Neural cell (in vitro differentiated cells): ENCODE measurements at regions not wholly inside any gene's neighbourhood (a gene's known extent, or its start where the extent isn't known, plus 50 kb on each side); places are given as distances from the start of the nearest gene placed in this dataset.

Experiments used
- H2AFZ ChIP-seq: fragments of 200-600, 300-800 bp; sonication (generic), shearing (Covaris generic); 2 replicates; pipeline ENCODE4 v1.6.0; 2014; ENCODE audit warnings: low read depth, mild to moderate bottlenecking, antibody characterized with exemption, low read length, moderate library complexity
- H3F3A ChIP-seq: fragments of 200-600 bp; shearing (Covaris generic); 2 replicates; pipeline ENCODE4 v1.6.1; 2016; ENCODE audit warnings: mild to moderate bottlenecking, moderate library complexity, mixed read lengths, antibody characterized with exemption, low read length; ENCODE audit not compliant: insufficient read depth, poor library complexity, severe bottlenecking
- H3K27ac ChIP-seq: fragments of 200-600, 300-800 bp; sonication (generic), shearing (Covaris generic); 2 replicates; pipeline ENCODE4 v1.5.1; 2014; ENCODE audit warnings: mild to moderate bottlenecking, low read length, moderate library complexity
- H3K27me3 ChIP-seq: fragments of 300-800, 200-600 bp; sonication (generic), shearing (Covaris generic); 2 replicates; pipeline ENCODE4 v1.6.0; 2014; ENCODE audit warnings: mild to moderate bottlenecking, low read depth, low read length, moderate library complexity; ENCODE audit not compliant: insufficient read depth
- H3K36me3 ChIP-seq: fragments of 300-800, 200-600 bp; sonication (generic), shearing (Covaris generic); 2 replicates; pipeline ENCODE4 v1.5.1; 2014; ENCODE audit warnings: mild to moderate bottlenecking, antibody characterized with exemption, low read length, moderate library complexity; ENCODE audit not compliant: insufficient read depth
- H3K4me2 ChIP-seq: fragments of 300-800, 200-600 bp; sonication (generic), shearing (Covaris generic); 2 replicates; pipeline ENCODE4 v1.6.0; 2014; ENCODE audit warnings: mild to moderate bottlenecking, low read length
- H3K4me3 ChIP-seq: fragments of 300-800, 200-600 bp; sonication (generic), shearing (Covaris generic); 2 replicates; pipeline ENCODE4 v1.5.1; 2014; ENCODE audit warnings: mild to moderate bottlenecking, low read length, moderate library complexity
- H3K79me2 ChIP-seq: fragments of 200-600 bp; shearing (Covaris generic); replicated peaks from 2 replicates; pipeline ENCODE4 v1.6.0; 2014; ENCODE audit warnings: mild to moderate bottlenecking, low read length, moderate library complexity; ENCODE audit not compliant: insufficient read depth
- H3K9ac ChIP-seq: fragments of 300-800, 200-600 bp; sonication (generic), shearing (Covaris generic); 2 replicates; pipeline ENCODE4 v1.6.1; 2016; ENCODE audit warnings: mild to moderate bottlenecking, low read length, mixed read lengths
- H3K9me2 ChIP-seq: fragments of 200-600 bp; shearing (Covaris generic); 2 replicates; pipeline ENCODE4 v1.6.1; 2016; ENCODE audit warnings: mild to moderate bottlenecking, low read length, mixed read lengths; ENCODE audit not compliant: insufficient read depth
- H3K9me3 ChIP-seq: fragments of 200-600, 300-800 bp; sonication (generic), shearing (Covaris generic); 2 replicates; pipeline ENCODE4 v1.6.1; 2016; ENCODE audit warnings: mild to moderate bottlenecking, mixed run types, low read length, moderate library complexity, mixed read lengths
- H4K20me1 ChIP-seq: fragments of 200-600 bp; shearing (Covaris generic); 2 replicates; pipeline ENCODE4 v1.6.1; 2016; ENCODE audit warnings: mild to moderate bottlenecking, mixed run types; ENCODE audit not compliant: insufficient read depth
- EP300 ChIP-seq: fragments of 450-650 bp; conservative IDR thresholded peaks from 2 replicates; pipeline ENCODE4 v1.6.1; 2014; ENCODE audit warnings: antibody characterized with exemption, mild to moderate bottlenecking, moderate library complexity; ENCODE audit not compliant: poor library complexity, severe bottlenecking
- EZH2 ChIP-seq: fragments of 200-600, 300-800 bp; shearing (Covaris generic), sonication (generic); IDR thresholded peaks from 2 replicates; pipeline ENCODE4 v1.6.1; 2014; ENCODE audit warnings: antibody characterized with exemption, low read length, borderline replicate concordance, mild to moderate bottlenecking; ENCODE audit not compliant: insufficient read depth, poor library complexity, severe bottlenecking
- MXI1 ChIP-seq: fragments of 450-650 bp; conservative IDR thresholded peaks from 2 replicates; pipeline ENCODE4 v1.6.1; 2014; ENCODE audit warnings: antibody characterized with exemption, mild to moderate bottlenecking; ENCODE audit not compliant: poor library complexity, severe bottlenecking
- POLR2AphosphoS5 ChIP-seq: IDR thresholded peaks from 2 replicates; pipeline ENCODE4 v1.6.1; 2012
- RAD21 ChIP-seq: fragments of 450-650 bp; conservative IDR thresholded peaks from 2 replicates; pipeline ENCODE4 v1.6.1; 2014; ENCODE audit warnings: antibody characterized with exemption, mild to moderate bottlenecking, moderate library complexity
- SMC3 ChIP-seq: fragments of 450-650 bp; conservative IDR thresholded peaks from 2 replicates; pipeline ENCODE4 v1.6.1; 2014; ENCODE audit warnings: antibody characterized with exemption, mild to moderate bottlenecking, moderate library complexity; ENCODE audit not compliant: poor library complexity
- TAF1 ChIP-seq: IDR thresholded peaks from 2 replicates; pipeline ENCODE4 v1.6.1; 2012; ENCODE audit warnings: low read depth
- TF ChIP-seq, protein P1 (sequence below): fragments of 450-650 bp; IDR thresholded peaks from 2 replicates; pipeline ENCODE4 v1.5.1; 2014; ENCODE audit warnings: antibody characterized with exemption, mild to moderate bottlenecking, moderate library complexity; ENCODE audit not compliant: poor library complexity, severe bottlenecking
- TF ChIP-seq, protein P2 (sequence below): IDR thresholded peaks from 2 replicates; pipeline ENCODE4 v1.6.1; 2012; ENCODE audit warnings: borderline replicate concordance

DNA sequence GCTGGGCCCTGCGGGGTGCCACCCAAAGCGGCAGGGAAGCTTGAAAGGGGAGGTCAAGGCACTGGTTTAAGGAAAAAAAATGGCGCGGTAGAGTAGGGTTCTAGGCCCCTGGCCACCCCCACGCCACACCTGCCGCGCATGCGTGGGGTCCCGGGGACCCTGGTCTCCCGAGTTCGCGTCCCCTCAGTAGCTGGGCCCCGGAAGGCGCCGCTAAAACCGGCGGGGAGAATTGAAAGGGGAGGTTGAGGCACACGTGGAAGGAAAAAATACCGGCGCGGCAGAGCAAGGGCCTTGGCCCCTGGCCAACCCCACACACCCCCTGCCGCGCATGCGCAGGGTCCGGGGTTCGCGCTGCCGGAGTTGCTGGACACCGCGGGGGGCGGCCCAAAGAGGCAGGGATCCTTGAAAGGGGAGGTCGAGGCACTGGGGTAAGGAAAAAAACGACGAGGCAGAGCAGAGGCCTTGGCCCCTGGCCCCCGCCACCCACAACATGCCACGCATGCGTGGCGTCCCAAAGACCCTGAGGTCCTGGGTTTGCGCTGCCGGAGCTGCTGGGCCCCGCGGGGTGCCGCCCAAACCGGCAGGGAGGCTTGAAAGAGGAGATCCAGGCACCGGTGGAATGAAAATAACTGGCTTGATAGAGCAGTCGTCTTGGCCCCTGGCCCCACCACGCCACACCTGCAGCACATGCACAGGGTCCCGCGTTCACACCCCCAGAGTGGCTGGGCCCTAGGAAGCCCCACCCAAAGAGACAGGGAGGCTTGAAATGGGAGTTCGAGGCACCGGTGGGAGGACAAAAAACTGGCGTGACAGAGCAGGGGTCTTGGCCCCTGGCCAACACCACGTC, 314.5 kb downstream of the ALG10 start:
- Histone ChIP-seq H3K27me3 (no peaks in the 10 kb centered on the region), H3K9me3 (peaks cover 17% of the 10 kb centered on the region), H3F3A (no peaks in the 10 kb centered on the region), H3K9me2 (no peaks in the 10 kb centered on the region), H4K20me1 (no peaks in the 10 kb centered on the region), H3K79me2 (no peaks in the 10 kb centered on the region), H3K36me3 (no peaks in the 10 kb centered on the region), H2AFZ (no peak overlapping the region), H3K4me2 (no peak overlapping the region), H3K4me3 (no peak overlapping the region), H3K9ac (no peak overlapping the region), H3K27ac (no peak overlapping the region)
- TF ChIP-seq EZH2 (no peak), MXI1 (no peak), EP300 (no peak), POLR2AphosphoS5 (no peak)

DNA sequence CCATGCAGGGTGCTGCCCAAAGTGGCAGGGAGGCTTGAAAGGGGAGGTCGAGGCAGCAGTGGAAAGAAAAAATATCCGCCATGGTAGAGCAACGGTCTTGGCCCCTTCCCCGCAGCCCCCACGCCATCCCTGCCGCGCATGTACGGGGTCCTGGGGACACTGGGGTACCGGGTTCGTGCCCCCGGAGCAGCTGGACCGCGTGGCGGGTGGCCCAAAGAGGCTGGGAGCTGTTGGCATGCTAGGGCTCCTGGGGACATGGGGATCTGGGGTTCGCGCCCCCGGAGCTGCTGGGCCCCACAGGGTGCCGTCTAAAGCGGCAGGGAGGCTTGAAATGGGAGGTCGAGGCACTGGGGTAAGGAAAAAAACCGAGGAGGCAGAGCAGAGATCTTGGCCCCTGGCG, 316.5 kb downstream of the ALG10 start:
- no peaks in the 10 kb centered on the region for H3F3A ChIP-seq

More for the DNA sequence above, 316.5 kb downstream of the ALG10 start:
- Histone ChIP-seq H3K79me2 (no peaks in the 10 kb centered on the region), H3K4me3 (no peak overlapping the region), H3K9me2 (no peaks in the 10 kb centered on the region), H3K4me2 (no peak overlapping the region), H3K9me3 (peaks cover 23% of the 10 kb centered on the region), H3K27me3 (no peaks in the 10 kb centered on the region), H3K36me3 (no peaks in the 10 kb centered on the region), H3K27ac (no peak overlapping the region), H2AFZ (no peak overlapping the region), H4K20me1 (no peaks in the 10 kb centered on the region), H3K9ac (no peak overlapping the region)
- TF ChIP-seq, protein P1, sequence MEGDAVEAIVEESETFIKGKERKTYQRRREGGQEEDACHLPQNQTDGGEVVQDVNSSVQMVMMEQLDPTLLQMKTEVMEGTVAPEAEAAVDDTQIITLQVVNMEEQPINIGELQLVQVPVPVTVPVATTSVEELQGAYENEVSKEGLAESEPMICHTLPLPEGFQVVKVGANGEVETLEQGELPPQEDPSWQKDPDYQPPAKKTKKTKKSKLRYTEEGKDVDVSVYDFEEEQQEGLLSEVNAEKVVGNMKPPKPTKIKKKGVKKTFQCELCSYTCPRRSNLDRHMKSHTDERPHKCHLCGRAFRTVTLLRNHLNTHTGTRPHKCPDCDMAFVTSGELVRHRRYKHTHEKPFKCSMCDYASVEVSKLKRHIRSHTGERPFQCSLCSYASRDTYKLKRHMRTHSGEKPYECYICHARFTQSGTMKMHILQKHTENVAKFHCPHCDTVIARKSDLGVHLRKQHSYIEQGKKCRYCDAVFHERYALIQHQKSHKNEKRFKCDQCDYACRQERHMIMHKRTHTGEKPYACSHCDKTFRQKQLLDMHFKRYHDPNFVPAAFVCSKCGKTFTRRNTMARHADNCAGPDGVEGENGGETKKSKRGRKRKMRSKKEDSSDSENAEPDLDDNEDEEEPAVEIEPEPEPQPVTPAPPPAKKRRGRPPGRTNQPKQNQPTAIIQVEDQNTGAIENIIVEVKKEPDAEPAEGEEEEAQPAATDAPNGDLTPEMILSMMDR, result no peak
- TF ChIP-seq MXI1 (no peak), RAD21 (no peak), SMC3 (no peak), POLR2AphosphoS5 (no peak), EP300 (no peak), TAF1 (no peak), EZH2 (no peak)
- TF ChIP-seq, protein P2, sequence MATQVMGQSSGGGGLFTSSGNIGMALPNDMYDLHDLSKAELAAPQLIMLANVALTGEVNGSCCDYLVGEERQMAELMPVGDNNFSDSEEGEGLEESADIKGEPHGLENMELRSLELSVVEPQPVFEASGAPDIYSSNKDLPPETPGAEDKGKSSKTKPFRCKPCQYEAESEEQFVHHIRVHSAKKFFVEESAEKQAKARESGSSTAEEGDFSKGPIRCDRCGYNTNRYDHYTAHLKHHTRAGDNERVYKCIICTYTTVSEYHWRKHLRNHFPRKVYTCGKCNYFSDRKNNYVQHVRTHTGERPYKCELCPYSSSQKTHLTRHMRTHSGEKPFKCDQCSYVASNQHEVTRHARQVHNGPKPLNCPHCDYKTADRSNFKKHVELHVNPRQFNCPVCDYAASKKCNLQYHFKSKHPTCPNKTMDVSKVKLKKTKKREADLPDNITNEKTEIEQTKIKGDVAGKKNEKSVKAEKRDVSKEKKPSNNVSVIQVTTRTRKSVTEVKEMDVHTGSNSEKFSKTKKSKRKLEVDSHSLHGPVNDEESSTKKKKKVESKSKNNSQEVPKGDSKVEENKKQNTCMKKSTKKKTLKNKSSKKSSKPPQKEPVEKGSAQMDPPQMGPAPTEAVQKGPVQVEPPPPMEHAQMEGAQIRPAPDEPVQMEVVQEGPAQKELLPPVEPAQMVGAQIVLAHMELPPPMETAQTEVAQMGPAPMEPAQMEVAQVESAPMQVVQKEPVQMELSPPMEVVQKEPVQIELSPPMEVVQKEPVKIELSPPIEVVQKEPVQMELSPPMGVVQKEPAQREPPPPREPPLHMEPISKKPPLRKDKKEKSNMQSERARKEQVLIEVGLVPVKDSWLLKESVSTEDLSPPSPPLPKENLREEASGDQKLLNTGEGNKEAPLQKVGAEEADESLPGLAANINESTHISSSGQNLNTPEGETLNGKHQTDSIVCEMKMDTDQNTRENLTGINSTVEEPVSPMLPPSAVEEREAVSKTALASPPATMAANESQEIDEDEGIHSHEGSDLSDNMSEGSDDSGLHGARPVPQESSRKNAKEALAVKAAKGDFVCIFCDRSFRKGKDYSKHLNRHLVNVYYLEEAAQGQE, result no peak
